ENCODE measurements at regions not wholly inside any gene's neighbourhood (a gene's known extent, or its start where the extent isn't known, plus 50 kb on each side); places are given as distances from the start of the nearest gene placed in this dataset.

DNA sequence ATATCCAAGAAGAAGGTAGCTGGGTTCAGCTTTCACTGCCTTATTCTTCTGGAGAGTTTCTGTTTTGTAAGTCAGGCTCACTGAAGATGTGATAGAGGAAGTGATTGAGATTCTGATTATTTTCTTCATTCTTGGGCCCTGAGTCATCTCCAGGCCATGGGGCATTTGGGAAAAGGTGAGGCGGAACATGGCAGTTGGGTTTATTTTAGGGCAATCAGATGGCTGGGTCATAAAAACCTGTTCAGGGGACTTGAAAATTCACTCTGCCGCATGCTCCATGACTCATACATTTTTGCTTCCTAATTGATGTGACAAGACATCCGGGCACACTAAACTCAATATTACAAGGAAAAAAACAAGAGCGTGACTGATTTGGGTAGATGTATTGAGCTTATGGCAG is 265.7 kb upstream of the KLF4 start:
- no peak overlapping the region for H3K27ac ChIP-seq (ENCODE audit: low read length)

DNA sequence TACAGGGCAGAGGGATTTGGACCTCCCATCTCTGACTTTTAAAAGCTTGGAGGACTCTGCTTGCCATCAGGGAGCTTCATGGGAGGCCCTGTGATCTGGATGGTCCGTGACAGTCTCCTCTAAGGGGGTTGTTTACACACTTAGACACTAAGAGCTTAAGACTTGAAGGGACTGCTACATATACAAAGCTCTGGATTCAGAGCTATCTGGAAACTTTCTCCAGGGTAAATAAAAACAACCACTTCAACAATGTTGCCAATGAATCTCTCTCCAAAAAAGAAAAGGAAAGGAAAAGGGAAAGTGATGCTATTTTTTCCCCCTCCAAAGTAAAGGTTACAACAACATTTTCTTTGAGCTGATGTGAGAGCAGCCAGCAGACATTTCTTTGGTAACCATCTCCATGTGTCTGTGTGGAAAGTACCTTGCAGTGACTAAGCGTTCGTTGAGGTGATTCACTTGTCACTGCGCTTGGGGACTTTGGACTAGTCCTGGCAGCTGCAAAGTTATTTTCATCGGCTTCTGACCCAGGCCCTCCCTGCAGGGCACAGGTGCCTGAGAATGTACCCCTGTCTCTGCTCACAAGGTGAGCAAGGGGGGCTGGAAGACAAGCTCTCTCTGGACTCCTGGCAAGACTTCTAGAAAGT is 262.1 kb upstream of the KLF4 start:
- Histone ChIP-seq H3K27me3 (ENCODE audit: low read depth, low read length) (no peaks in the 10 kb centered on the region), H3K27ac (ENCODE audit: low read length) (no peak overlapping the region), H3K4me3 (ENCODE audit: low read length) (no peak overlapping the region), H3K4me1 (ENCODE audit: low read length) (no peaks in the 10 kb centered on the region), H3K4me2 (ENCODE audit: low read length) (no peak overlapping the region), H3K9me3 (ENCODE audit: insufficient read depth, low read length) (no peaks in the 10 kb centered on the region), H4K20me1 (ENCODE audit: insufficient read depth, low read length) (no peaks in the 10 kb centered on the region), H3K36me3 (replicated peaks; ENCODE audit: low read depth, low read length) (no peaks in the 10 kb centered on the region), H2AFZ (ENCODE audit: low read depth, low read length) (no peak overlapping the region; the same call in 1 of the 2 replicates), H3K79me2 (ENCODE audit: low read length) (no peaks in the 10 kb centered on the region), H3K9ac (ENCODE audit: low read length) (no peak overlapping the region)
- no peak for TF ChIP-seq EZH2phosphoT487 (IDR thresholded peaks at IDR 0.05; ENCODE audit: low read depth)
- TF ChIP-seq, protein P1, sequence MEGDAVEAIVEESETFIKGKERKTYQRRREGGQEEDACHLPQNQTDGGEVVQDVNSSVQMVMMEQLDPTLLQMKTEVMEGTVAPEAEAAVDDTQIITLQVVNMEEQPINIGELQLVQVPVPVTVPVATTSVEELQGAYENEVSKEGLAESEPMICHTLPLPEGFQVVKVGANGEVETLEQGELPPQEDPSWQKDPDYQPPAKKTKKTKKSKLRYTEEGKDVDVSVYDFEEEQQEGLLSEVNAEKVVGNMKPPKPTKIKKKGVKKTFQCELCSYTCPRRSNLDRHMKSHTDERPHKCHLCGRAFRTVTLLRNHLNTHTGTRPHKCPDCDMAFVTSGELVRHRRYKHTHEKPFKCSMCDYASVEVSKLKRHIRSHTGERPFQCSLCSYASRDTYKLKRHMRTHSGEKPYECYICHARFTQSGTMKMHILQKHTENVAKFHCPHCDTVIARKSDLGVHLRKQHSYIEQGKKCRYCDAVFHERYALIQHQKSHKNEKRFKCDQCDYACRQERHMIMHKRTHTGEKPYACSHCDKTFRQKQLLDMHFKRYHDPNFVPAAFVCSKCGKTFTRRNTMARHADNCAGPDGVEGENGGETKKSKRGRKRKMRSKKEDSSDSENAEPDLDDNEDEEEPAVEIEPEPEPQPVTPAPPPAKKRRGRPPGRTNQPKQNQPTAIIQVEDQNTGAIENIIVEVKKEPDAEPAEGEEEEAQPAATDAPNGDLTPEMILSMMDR (IDR thresholded peaks at IDR 0.05; ENCODE audit: low read depth, low read length), result no peak

More for the DNA sequence above, 265.7 kb upstream of the KLF4 start:
- H3K79me2 ChIP-seq (ENCODE audit: low read length), result no peaks in the 10 kb centered on the region
- H3K4me3 ChIP-seq (ENCODE audit: low read length), result no peak overlapping the region
- no peaks in the 10 kb centered on the region for H3K4me1 ChIP-seq (ENCODE audit: low read length)
- no peaks in the 10 kb centered on the region for H3K36me3 ChIP-seq (replicated peaks; ENCODE audit: low read depth, low read length)
- no peaks in the 10 kb centered on the region for H4K20me1 ChIP-seq (ENCODE audit: insufficient read depth, low read length)
- no peak overlapping the region for H3K4me2 ChIP-seq (ENCODE audit: low read length)
- no peaks in the 10 kb centered on the region for H3K27me3 ChIP-seq (ENCODE audit: low read depth, low read length)
- H3K9me3 ChIP-seq (ENCODE audit: insufficient read depth, low read length), result no peaks in the 10 kb centered on the region
- no peak overlapping the region for H3K9ac ChIP-seq (ENCODE audit: low read length)
- no peak overlapping the region for H2AFZ ChIP-seq (ENCODE audit: low read depth, low read length)
- TF ChIP-seq, protein P1 (IDR thresholded peaks at IDR 0.05; ENCODE audit: low read depth, low read length), result no peak
- no peak for TF ChIP-seq EZH2phosphoT487 (IDR thresholded peaks at IDR 0.05; ENCODE audit: low read depth)

DNA sequence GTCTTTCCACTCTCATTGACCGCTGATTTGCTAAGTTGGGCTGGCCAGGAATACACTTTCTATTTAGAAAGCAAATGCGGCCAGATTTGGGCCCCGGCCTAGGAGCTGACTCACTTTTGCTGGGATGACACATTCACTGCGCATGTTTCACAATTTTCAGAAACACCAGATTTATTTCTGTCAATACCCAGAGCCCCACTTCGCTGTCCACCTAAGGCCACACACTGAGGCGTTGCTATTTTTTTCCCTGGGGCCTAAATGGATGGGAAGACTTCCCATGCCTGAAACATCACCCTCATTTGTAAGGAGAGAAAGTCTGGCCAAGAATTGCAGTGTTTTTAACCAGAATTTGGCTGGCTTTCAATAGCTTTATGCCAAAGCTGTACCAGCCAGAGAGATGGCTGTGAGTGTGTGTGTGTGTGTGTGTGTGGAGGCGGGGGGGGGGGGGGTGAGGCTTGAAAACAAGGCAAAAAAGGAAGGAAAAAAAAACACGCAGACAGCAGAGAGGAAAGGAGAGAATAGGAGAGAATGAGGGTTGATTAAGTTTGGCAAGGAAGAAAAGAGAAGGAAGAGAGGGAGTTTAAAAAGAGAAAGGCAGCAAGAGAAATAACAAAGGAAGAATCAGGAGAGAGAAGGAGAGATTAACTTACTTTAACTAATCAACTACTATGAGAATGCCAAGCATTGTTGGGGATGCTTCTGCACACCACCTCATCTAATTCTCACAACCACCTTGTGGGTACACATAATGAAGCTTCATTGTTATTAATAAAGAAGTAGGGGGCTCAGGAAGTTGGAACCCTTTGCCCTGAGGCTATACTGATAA is 261.4 kb upstream of the KLF4 start:
- Histone ChIP-seq H3K27ac (ENCODE audit: low read length) (no peak overlapping the region), H3K27me3 (ENCODE audit: low read depth, low read length) (no peaks in the 10 kb centered on the region)

More for the DNA sequence above, 261.4 kb upstream of the KLF4 start:
- no peak overlapping the region for H3K4me3 ChIP-seq (ENCODE audit: low read length)
- TF ChIP-seq, protein P1 (IDR thresholded peaks at IDR 0.05; ENCODE audit: low read depth, low read length), result no peak
- no peak for TF ChIP-seq EZH2phosphoT487 (IDR thresholded peaks at IDR 0.05; ENCODE audit: low read depth)
- no peaks in the 10 kb centered on the region for H3K79me2 ChIP-seq (ENCODE audit: low read length)
- H4K20me1 ChIP-seq (ENCODE audit: insufficient read depth, low read length), result no peaks in the 10 kb centered on the region
- no peaks in the 10 kb centered on the region for H3K4me1 ChIP-seq (ENCODE audit: low read length)
- no peaks in the 10 kb centered on the region for H3K36me3 ChIP-seq (replicated peaks; ENCODE audit: low read depth, low read length)
- no peak overlapping the region for H2AFZ ChIP-seq (ENCODE audit: low read depth, low read length)
- H3K9ac ChIP-seq (ENCODE audit: low read length), result no peak overlapping the region
- H3K9me3 ChIP-seq (ENCODE audit: insufficient read depth, low read length), result no peaks in the 10 kb centered on the region
- no peak overlapping the region for H3K4me2 ChIP-seq (ENCODE audit: low read length)
